Neural cell (in vitro differentiated cells): ENCODE measurements at regions not wholly inside any gene's neighbourhood (a gene's known extent, or its start where the extent isn't known, plus 50 kb on each side); places are given as distances from the start of the nearest gene placed in this dataset.

Experiments used
- H2AFZ ChIP-seq: fragments of 200-600, 300-800 bp; sonication (generic), shearing (Covaris generic); 2 replicates; pipeline ENCODE4 v1.6.0; 2014; ENCODE audit warnings: low read depth, mild to moderate bottlenecking, antibody characterized with exemption, low read length, moderate library complexity
- H3F3A ChIP-seq: fragments of 200-600 bp; shearing (Covaris generic); 2 replicates; pipeline ENCODE4 v1.6.1; 2016; ENCODE audit warnings: mild to moderate bottlenecking, moderate library complexity, mixed read lengths, antibody characterized with exemption, low read length; ENCODE audit not compliant: insufficient read depth, poor library complexity, severe bottlenecking
- H3K27ac ChIP-seq: fragments of 200-600, 300-800 bp; sonication (generic), shearing (Covaris generic); 2 replicates; pipeline ENCODE4 v1.5.1; 2014; ENCODE audit warnings: mild to moderate bottlenecking, low read length, moderate library complexity
- H3K27me3 ChIP-seq: fragments of 300-800, 200-600 bp; sonication (generic), shearing (Covaris generic); 2 replicates; pipeline ENCODE4 v1.6.0; 2014; ENCODE audit warnings: mild to moderate bottlenecking, low read depth, low read length, moderate library complexity; ENCODE audit not compliant: insufficient read depth
- H3K36me3 ChIP-seq: fragments of 300-800, 200-600 bp; sonication (generic), shearing (Covaris generic); 2 replicates; pipeline ENCODE4 v1.5.1; 2014; ENCODE audit warnings: mild to moderate bottlenecking, antibody characterized with exemption, low read length, moderate library complexity; ENCODE audit not compliant: insufficient read depth
- H3K4me2 ChIP-seq: fragments of 300-800, 200-600 bp; sonication (generic), shearing (Covaris generic); 2 replicates; pipeline ENCODE4 v1.6.0; 2014; ENCODE audit warnings: mild to moderate bottlenecking, low read length
- H3K4me3 ChIP-seq: fragments of 300-800, 200-600 bp; sonication (generic), shearing (Covaris generic); 2 replicates; pipeline ENCODE4 v1.5.1; 2014; ENCODE audit warnings: mild to moderate bottlenecking, low read length, moderate library complexity
- H3K79me2 ChIP-seq: fragments of 200-600 bp; shearing (Covaris generic); replicated peaks from 2 replicates; pipeline ENCODE4 v1.6.0; 2014; ENCODE audit warnings: mild to moderate bottlenecking, low read length, moderate library complexity; ENCODE audit not compliant: insufficient read depth
- H3K9ac ChIP-seq: fragments of 300-800, 200-600 bp; sonication (generic), shearing (Covaris generic); 2 replicates; pipeline ENCODE4 v1.6.1; 2016; ENCODE audit warnings: mild to moderate bottlenecking, low read length, mixed read lengths
- H3K9me2 ChIP-seq: fragments of 200-600 bp; shearing (Covaris generic); 2 replicates; pipeline ENCODE4 v1.6.1; 2016; ENCODE audit warnings: mild to moderate bottlenecking, low read length, mixed read lengths; ENCODE audit not compliant: insufficient read depth
- H3K9me3 ChIP-seq: fragments of 200-600, 300-800 bp; sonication (generic), shearing (Covaris generic); 2 replicates; pipeline ENCODE4 v1.6.1; 2016; ENCODE audit warnings: mild to moderate bottlenecking, mixed run types, low read length, moderate library complexity, mixed read lengths
- H4K20me1 ChIP-seq: fragments of 200-600 bp; shearing (Covaris generic); 2 replicates; pipeline ENCODE4 v1.6.1; 2016; ENCODE audit warnings: mild to moderate bottlenecking, mixed run types; ENCODE audit not compliant: insufficient read depth
- EP300 ChIP-seq: fragments of 450-650 bp; conservative IDR thresholded peaks from 2 replicates; pipeline ENCODE4 v1.6.1; 2014; ENCODE audit warnings: antibody characterized with exemption, mild to moderate bottlenecking, moderate library complexity; ENCODE audit not compliant: poor library complexity, severe bottlenecking
- EZH2 ChIP-seq: fragments of 200-600, 300-800 bp; shearing (Covaris generic), sonication (generic); IDR thresholded peaks from 2 replicates; pipeline ENCODE4 v1.6.1; 2014; ENCODE audit warnings: antibody characterized with exemption, low read length, borderline replicate concordance, mild to moderate bottlenecking; ENCODE audit not compliant: insufficient read depth, poor library complexity, severe bottlenecking
- MXI1 ChIP-seq: fragments of 450-650 bp; conservative IDR thresholded peaks from 2 replicates; pipeline ENCODE4 v1.6.1; 2014; ENCODE audit warnings: antibody characterized with exemption, mild to moderate bottlenecking; ENCODE audit not compliant: poor library complexity, severe bottlenecking
- POLR2AphosphoS5 ChIP-seq: IDR thresholded peaks from 2 replicates; pipeline ENCODE4 v1.6.1; 2012
- RAD21 ChIP-seq: fragments of 450-650 bp; conservative IDR thresholded peaks from 2 replicates; pipeline ENCODE4 v1.6.1; 2014; ENCODE audit warnings: antibody characterized with exemption, mild to moderate bottlenecking, moderate library complexity
- SMC3 ChIP-seq: fragments of 450-650 bp; conservative IDR thresholded peaks from 2 replicates; pipeline ENCODE4 v1.6.1; 2014; ENCODE audit warnings: antibody characterized with exemption, mild to moderate bottlenecking, moderate library complexity; ENCODE audit not compliant: poor library complexity
- TAF1 ChIP-seq: IDR thresholded peaks from 2 replicates; pipeline ENCODE4 v1.6.1; 2012; ENCODE audit warnings: low read depth
- TF ChIP-seq, protein P1 (sequence below): IDR thresholded peaks from 2 replicates; pipeline ENCODE4 v1.6.1; 2012; ENCODE audit warnings: borderline replicate concordance
- TF ChIP-seq, protein P2 (sequence below): fragments of 450-650 bp; IDR thresholded peaks from 2 replicates; pipeline ENCODE4 v1.5.1; 2014; ENCODE audit warnings: antibody characterized with exemption, mild to moderate bottlenecking, moderate library complexity; ENCODE audit not compliant: poor library complexity, severe bottlenecking

DNA sequence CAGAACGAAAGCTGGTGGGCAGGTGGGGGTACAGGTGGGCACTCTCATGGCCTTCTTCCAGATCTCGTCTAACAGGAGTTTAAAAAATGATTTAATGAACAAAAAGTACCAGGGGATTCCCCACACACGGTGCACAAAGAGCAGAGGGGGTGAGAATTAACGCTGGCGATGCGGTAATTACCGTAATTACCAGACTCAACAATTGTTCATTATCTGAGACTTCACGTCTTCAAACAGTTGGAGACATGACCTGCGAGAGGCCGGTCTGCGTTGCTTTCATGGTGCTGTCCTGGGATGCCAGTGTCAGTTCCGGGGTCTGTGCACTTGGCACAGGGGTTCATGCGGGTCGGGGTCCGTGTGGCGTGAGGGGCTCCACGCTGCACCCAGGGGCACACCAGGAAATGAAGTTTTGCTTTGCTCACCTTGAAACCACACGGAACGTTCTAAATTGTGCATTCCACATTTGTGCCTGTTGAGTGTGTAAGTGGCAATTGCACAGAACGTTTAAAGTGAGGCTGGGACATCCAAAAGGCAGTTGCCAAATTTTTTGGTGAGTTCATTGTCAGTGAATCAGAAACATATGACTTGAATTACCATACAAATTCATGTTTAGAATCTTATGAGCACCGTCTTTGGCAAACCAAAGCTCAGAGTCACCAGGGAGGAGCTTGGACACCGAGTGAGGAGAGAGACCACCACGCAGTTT lies 256.4 kb upstream of the IRX1 start:
- H3K4me2 ChIP-seq = no peak overlapping the region

GRCh38 chr5:3337812-3338541 lies 257.7 kb upstream of the IRX1 start:
- no peaks in the 10 kb centered on the region for H4K20me1 ChIP-seq
- H3K4me3 ChIP-seq = no peak overlapping the region
- no peaks in the 10 kb centered on the region for H3K27me3 ChIP-seq
- no peak overlapping the region for H3K4me2 ChIP-seq
- H3K9ac ChIP-seq = no peak overlapping the region
- H3K36me3 ChIP-seq = no peaks in the 10 kb centered on the region
- H3K79me2 ChIP-seq = no peaks in the 10 kb centered on the region
- H2AFZ ChIP-seq = no peak overlapping the region
- no peak overlapping the region for H3K27ac ChIP-seq
- H3F3A ChIP-seq = no peaks in the 10 kb centered on the region
- H3K9me2 ChIP-seq = no peaks in the 10 kb centered on the region
- H3K9me3 ChIP-seq = no peaks in the 10 kb centered on the region
- TF ChIP-seq EZH2 (no peak), RAD21 (no peak), EP300 (no peak), MXI1 (no peak), SMC3 (no peak), TAF1 (no peak)
- TF ChIP-seq, protein P1, sequence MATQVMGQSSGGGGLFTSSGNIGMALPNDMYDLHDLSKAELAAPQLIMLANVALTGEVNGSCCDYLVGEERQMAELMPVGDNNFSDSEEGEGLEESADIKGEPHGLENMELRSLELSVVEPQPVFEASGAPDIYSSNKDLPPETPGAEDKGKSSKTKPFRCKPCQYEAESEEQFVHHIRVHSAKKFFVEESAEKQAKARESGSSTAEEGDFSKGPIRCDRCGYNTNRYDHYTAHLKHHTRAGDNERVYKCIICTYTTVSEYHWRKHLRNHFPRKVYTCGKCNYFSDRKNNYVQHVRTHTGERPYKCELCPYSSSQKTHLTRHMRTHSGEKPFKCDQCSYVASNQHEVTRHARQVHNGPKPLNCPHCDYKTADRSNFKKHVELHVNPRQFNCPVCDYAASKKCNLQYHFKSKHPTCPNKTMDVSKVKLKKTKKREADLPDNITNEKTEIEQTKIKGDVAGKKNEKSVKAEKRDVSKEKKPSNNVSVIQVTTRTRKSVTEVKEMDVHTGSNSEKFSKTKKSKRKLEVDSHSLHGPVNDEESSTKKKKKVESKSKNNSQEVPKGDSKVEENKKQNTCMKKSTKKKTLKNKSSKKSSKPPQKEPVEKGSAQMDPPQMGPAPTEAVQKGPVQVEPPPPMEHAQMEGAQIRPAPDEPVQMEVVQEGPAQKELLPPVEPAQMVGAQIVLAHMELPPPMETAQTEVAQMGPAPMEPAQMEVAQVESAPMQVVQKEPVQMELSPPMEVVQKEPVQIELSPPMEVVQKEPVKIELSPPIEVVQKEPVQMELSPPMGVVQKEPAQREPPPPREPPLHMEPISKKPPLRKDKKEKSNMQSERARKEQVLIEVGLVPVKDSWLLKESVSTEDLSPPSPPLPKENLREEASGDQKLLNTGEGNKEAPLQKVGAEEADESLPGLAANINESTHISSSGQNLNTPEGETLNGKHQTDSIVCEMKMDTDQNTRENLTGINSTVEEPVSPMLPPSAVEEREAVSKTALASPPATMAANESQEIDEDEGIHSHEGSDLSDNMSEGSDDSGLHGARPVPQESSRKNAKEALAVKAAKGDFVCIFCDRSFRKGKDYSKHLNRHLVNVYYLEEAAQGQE = no peak
- TF ChIP-seq, protein P2, sequence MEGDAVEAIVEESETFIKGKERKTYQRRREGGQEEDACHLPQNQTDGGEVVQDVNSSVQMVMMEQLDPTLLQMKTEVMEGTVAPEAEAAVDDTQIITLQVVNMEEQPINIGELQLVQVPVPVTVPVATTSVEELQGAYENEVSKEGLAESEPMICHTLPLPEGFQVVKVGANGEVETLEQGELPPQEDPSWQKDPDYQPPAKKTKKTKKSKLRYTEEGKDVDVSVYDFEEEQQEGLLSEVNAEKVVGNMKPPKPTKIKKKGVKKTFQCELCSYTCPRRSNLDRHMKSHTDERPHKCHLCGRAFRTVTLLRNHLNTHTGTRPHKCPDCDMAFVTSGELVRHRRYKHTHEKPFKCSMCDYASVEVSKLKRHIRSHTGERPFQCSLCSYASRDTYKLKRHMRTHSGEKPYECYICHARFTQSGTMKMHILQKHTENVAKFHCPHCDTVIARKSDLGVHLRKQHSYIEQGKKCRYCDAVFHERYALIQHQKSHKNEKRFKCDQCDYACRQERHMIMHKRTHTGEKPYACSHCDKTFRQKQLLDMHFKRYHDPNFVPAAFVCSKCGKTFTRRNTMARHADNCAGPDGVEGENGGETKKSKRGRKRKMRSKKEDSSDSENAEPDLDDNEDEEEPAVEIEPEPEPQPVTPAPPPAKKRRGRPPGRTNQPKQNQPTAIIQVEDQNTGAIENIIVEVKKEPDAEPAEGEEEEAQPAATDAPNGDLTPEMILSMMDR = no peak

More for the DNA sequence above, 256.4 kb upstream of the IRX1 start:
- Histone ChIP-seq H3K27ac (no peak overlapping the region), H3K79me2 (no peaks in the 10 kb centered on the region), H3K9ac (no peak overlapping the region), H3K9me2 (no peaks in the 10 kb centered on the region), H2AFZ (no peak overlapping the region), H3K36me3 (no peaks in the 10 kb centered on the region), H3K27me3 (no peaks in the 10 kb centered on the region), H3K4me3 (no peak overlapping the region), H3F3A (no peaks in the 10 kb centered on the region), H3K9me3 (no peaks in the 10 kb centered on the region), H4K20me1 (no peaks in the 10 kb centered on the region)
- no peak for TF ChIP-seq RAD21
- no peak for TF ChIP-seq TAF1
- TF ChIP-seq MXI1 = no peak
- no peak for TF ChIP-seq EP300
- TF ChIP-seq, protein P1 = no peak
- TF ChIP-seq SMC3 = no peak
- TF ChIP-seq EZH2 = no peak
- TF ChIP-seq POLR2AphosphoS5 = no peak
- TF ChIP-seq, protein P2 = no peak
